ENCODE measurements at regions not wholly inside any gene's neighbourhood (a gene's known extent, or its start where the extent isn't known, plus 50 kb on each side); places are given as distances from the start of the nearest gene placed in this dataset.
A peak's percentile ranks its signal among the peaks of the same experiment; 100 is the strongest.

- Histone ChIP-seq H3K27ac (no peak overlapping the region), H3K9me3 (no peaks in the 10 kb centered on the region), H3K27me3 (no peaks in the 10 kb centered on the region), H3K4me3 (no peak overlapping the region), H3K4me1 (no peaks in the 10 kb centered on the region), H3K36me3 (no peaks in the 10 kb centered on the region)
- ATAC-seq (no peak), DNase-seq (no peak)
- TF ChIP-seq CTCF (IDR thresholded peaks at IDR 0.05), result no peak
- intact Hi-C loops (cut with DNase I), result no loop called here
Measured at GRCh38 chr10:8374334-8374733, 319.8 kb downstream of the GATA3 start.

GRCh38 chr10:8375137-8375536, 320.6 kb downstream of the GATA3 start:
- ATAC-seq, result no peak

GRCh38 chr10:8378198-8378983, 323.9 kb downstream of the GATA3 start:
- H3K36me3 ChIP-seq, result no peaks in the 10 kb centered on the region
- H3K4me3 ChIP-seq, result no peak overlapping the region
- H3K27me3 ChIP-seq, result no peaks in the 10 kb centered on the region
- intact Hi-C loops (cut with DNase I), result no loop called here
- TF ChIP-seq CTCF (IDR thresholded peaks at IDR 0.05), result no peak
- no peaks in the 10 kb centered on the region for H3K9me3 ChIP-seq
- peak overlapping the region; percentile 10 to 57 for H3K27ac ChIP-seq
- no peak for DNase-seq
- no peaks in the 10 kb centered on the region for H3K4me1 ChIP-seq
- no peak for ATAC-seq

More at GRCh38 chr10:8375137-8375536, 320.6 kb downstream of the GATA3 start:
- Histone ChIP-seq H3K4me3 (no peak overlapping the region), H3K9me3 (no peaks in the 10 kb centered on the region), H3K27me3 (no peaks in the 10 kb centered on the region), H3K36me3 (no peaks in the 10 kb centered on the region), H3K4me1 (no peaks in the 10 kb centered on the region), H3K27ac (no peak overlapping the region)
- no peak for TF ChIP-seq CTCF (IDR thresholded peaks at IDR 0.05)
- no peak for DNase-seq
- intact Hi-C loops (cut with DNase I), result no loop called here

GRCh38 chr10:8379906-8380832, 325.7 kb downstream of the GATA3 start:
- no peak overlapping the region for H3K4me3 ChIP-seq
- DNase-seq (peak in 1 of 4 donors; percentile 20), ATAC-seq (no peak)
- intact Hi-C loops (cut with DNase I), result no loop called here
- no peaks in the 10 kb centered on the region for H3K9me3 ChIP-seq
- no peaks in the 10 kb centered on the region for H3K4me1 ChIP-seq
- no peak for TF ChIP-seq CTCF (IDR thresholded peaks at IDR 0.05)
- H3K27ac ChIP-seq, result no peak overlapping the region
- no peaks in the 10 kb centered on the region for H3K36me3 ChIP-seq
- H3K27me3 ChIP-seq, result no peaks in the 10 kb centered on the region
